ENCODE measurements at regions not wholly inside any gene's neighbourhood (a gene's known extent, or its start where the extent isn't known, plus 50 kb on each side); places are given as distances from the start of the nearest gene placed in this dataset.
"Not testable (repeated sequence)": the region's sequence is repeated elsewhere in the genome, so short reads cannot be mapped to it uniquely, and the experiment has no call there.

DNA sequence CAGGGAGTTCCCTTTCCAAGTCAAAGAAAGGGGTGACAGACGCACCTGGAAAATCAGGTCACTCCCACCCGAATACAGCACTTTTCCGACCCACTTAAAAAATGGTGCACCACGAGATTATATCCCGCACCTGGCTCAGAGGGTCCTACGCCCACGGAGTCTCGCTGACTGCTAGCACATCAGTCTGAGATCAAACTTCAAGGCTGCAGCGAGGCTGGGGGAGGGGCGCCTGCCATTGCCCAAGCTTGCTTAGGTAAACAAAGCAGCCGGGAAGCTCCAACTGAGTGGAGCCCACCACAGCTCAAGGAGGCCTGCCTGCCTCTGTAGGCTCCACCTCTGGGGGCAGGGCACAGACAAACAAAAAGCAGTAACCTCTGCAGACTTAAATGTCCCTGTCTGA, 277.8 kb upstream of the ARHGAP42 start:
- DNase-seq (ENCODE audit: low spot score): not testable (repeated sequence)

DNA sequence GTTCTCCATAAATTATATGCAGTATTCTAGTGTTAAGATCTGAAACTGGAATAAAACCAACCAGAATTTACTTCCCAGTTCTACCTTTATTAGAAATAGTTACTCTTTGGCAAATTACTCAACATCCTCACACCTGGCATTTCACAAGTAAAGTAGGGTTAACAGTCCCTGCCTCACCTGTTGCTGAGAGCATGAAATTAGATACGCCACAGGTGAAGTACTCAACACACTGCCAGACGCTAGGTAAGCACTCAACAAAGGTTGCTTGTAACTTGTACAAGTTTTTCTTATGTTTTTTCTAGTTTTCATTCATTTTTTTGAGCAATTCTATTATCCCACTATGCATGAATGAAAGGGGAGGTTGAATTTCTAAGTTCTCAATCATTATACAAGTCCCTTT, 267.6 kb upstream of the ARHGAP42 start:
- no peak for DNase-seq (ENCODE audit: low spot score)

- no peak for DNase-seq (ENCODE audit: low spot score)
These were observed 252.1 kb upstream of the ARHGAP42 start for GRCh38 chr11:100434821-100435641.

GRCh38 chr11:100438376-100438775, 248.7 kb upstream of the ARHGAP42 start:
- DNase-seq (ENCODE audit: low spot score): no peak

DNA sequence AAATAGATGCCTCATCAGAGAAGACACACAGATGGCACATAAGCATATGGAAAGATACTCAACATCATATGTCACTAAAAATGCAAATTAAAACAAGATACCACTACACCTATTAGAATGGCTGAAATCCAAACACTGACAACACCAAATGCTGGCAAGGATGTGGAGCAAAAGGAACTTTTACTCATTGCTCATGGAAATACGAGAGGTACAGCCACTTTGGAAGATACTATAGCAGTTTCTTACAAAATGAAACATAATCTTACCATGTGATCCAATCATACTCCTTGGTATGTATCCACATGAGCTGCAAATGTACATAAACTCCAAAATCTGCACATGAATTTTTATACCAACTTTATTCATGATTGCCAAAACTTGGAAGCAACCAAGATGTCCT, 246.0 kb upstream of the ARHGAP42 start:
- DNase-seq (ENCODE audit: low spot score): no peak

DNA sequence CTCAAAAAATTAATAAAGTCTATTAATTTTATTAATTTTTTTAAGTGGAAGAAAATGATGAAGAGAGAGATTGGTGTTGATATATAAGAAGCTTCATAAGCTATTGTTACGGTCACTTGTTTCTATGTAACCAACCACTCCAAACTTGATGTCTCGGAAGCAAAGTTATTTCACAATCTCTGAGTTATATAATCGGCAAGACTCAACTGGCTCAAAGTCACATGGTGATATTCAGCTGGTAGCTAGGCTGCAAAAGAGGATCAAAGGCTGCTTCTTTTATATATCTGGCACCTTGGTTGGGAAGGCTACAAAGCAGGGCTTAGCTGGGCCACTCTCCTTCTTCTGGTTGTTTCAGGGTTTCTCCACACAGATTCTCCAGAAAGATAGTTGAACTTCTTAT, 245.1 kb upstream of the ARHGAP42 start:
- no peak for DNase-seq (ENCODE audit: low spot score)

DNA sequence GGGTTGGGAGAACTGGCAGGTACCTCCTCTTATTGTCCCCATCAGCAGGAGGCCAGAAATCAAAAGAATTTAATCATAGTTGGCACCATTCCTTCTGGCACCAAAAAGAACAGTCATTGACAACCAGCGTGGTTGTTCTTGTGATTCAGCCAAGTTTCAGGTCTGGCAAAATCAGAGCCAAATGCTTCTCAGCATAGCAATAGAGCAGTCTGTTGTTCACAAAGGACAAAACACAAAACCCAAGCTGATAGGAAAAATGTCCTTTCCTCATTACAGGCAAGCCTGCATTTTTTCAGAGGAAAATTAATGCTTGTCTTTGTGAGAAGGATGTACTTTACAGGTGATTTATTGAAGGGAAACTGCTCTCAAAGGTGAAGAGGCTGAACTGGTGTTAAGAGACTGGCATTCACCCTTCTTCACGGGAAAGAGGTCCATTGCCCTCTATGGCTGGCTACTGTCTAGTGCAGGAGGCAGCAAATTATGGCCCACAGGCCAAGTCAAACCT, 241.8 kb upstream of the ARHGAP42 start:
- no peak for DNase-seq (ENCODE audit: low spot score)

DNA sequence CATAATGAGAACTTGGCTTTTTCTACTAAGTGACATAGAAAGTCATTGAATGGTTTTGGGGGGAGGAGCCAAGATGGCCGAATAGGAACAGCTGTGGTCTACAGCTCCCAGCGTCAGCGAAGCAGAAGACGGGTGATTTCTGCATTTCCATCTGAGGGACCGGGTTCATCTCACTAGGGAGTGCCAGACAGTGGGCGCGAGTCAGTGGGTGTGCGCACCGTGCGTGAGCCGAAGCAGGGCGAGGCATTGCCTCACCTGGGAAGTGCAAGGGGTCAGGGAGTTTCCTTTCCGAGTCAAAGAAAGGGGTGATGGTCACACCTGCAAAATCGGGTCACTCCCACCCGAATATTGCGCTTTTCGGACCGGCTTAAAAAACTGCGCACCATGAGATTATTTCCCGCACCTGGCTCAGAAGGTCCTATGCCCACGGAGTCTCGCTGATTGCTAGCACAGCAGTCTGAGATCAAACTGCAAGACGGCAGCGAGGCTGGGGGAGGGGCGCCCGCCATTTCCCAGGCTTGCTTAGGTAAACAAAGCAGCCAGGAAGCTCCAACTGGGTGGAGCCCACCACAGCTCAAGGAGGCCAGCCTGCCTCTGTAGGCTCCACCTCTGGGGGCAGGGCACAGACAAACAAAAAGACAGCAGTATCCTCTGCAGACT, 235.2 kb upstream of the ARHGAP42 start:
- DNase-seq (ENCODE audit: low spot score): not testable (repeated sequence)

DNA sequence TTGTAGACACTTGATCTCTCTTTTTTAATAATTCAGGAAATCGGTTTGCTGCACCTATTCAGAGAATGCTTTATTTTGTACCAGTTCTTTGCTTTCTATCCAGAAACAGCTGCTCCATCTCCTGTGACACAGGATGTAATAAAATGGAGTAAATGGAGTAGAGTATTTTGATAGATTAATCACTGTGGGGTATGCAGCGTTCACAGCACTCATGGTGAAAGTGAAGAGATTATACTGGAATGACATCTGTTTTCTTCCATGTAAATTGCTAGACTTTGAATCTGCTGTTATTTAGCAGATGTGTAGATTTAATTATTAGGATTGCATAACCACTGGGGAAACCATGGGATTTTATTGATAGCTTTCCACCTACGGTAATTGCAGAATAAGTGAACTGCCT, 227.3 kb upstream of the ARHGAP42 start:
- DNase-seq (ENCODE audit: low spot score): no peak

DNA sequence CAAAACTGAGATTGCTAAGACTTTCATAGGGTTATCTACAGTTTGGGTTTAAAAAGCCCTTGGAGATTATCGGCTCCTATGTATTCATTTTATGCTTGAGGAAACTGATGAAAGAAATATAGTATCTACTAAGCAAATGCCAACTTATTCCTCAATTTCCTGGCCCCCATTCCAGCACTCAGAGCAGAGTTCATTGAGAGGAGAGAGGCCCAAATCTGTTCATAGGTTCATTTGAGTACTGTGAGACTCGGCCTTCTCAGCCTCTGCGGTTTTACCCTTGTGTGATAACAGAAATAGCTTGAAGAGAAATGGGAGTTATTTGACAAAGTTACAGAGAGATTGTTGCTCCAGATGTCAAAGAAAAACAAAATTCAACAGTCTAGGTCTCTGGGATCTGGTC, 226.7 kb upstream of the ARHGAP42 start:
- no peak for DNase-seq (ENCODE audit: low spot score)

GRCh38 chr11:100467821-100468508, 219.1 kb upstream of the ARHGAP42 start:
- no peak for DNase-seq (ENCODE audit: low spot score)

- DNase-seq (ENCODE audit: low spot score): no peak
These were observed 217.3 kb upstream of the ARHGAP42 start for GRCh38 chr11:100469835-100470234.

- no peak for DNase-seq (ENCODE audit: low spot score)
These were observed 214.2 kb upstream of the ARHGAP42 start for GRCh38 chr11:100472727-100473389.

GRCh38 chr11:100473390-100473740, 213.7 kb upstream of the ARHGAP42 start:
- no peak for DNase-seq (ENCODE audit: low spot score)

DNA sequence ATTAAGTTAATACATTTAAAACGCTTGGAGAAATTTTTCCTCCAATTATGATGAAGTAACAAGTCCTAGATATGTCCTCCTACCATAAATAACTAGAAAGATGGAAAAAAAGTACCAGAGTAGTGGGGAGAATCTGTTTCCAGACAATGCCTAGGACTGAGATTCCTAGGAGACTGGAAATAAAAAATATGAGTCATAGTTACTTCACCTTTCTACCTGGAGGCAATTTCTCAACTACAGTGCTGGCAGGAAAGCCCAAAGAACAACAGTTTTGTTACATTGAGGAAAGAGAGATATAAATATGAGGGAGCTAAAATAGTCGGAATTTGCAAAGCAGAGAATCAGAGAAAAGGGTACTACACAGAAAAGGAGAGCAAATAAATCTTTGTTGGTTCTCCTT, 202.1 kb upstream of the ARHGAP42 start:
- DNase-seq (ENCODE audit: low spot score): no peak

DNA sequence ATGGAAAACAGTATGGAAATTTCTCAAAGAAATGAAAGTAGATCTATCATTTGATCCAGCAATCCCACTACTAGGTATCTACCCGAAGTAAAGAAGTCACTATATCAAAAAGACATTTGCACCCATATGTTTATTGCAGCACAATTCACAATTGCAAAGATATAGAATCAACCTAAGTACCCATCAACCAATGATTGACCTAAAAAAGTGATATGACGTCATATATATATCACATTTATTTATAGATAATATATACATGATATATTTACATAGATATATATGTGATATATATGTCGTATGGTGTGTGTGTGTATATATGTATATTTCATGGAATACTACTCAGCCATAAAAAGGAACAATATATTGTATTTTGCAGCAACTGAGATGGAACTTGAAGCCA, 188.3 kb upstream of the ARHGAP42 start:
- DNase-seq (ENCODE audit: low spot score): no peak

DNA sequence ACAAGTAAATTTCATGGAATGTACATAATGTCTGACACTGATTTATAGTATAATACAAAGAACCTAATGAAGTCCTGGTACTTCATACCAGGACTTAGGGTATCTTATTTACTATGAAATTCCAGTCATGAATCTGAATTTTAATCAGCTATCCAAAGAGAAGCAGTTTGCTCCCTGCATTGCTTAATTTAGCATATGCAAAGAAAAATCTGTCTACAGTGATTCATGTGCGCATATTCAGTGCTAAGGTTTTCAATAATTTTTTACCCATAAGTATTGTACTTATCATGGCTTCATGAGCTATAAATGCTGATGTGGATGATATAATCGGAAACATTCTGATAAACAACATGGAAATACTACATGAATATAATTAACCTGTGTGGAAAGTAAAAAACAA, 185.6 kb upstream of the ARHGAP42 start:
- no peak for DNase-seq (ENCODE audit: low spot score)

DNA sequence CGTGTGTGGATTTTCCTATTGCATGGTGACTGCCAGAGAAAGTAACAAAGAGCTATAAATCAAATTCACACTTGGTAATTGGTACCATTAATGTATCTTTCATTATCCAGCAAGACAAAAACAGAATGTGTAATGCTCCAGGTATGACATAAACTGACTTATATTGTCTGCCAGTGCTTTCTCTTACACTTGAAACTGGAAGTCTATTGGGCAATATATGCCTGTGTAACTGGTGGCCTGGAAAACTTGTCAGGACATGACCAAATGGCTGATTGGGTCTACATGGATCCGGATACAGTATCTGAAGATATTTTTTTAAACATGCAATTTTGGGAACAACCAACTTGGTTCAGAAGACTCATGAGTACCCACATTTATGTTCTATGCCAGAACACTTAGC, 174.6 kb upstream of the ARHGAP42 start:
- no peak for DNase-seq (ENCODE audit: low spot score)

DNA sequence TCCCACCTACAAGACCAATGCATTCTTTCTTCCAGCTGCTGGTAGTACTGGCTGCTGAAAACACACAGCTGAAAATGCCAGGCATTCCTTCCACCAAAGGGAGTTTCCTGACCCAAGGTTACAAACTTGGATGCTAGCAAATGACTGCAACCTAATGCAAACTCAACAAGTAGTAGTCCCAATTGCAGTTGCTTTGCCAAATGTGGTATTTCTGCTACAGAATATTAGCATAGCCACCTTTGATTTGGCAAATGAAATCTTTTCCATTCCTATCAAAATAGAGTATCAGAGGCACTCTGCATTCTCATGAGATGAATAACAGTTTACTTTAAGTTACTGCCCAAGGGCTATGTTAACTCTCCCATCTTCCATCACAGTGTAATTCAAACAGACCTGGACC, 172.0 kb upstream of the ARHGAP42 start:
- DNase-seq (ENCODE audit: low spot score): peak; percentile 29

- no peak for DNase-seq (ENCODE audit: low spot score)
These were observed 161.9 kb upstream of the ARHGAP42 start for GRCh38 chr11:100525197-100525596.

DNA sequence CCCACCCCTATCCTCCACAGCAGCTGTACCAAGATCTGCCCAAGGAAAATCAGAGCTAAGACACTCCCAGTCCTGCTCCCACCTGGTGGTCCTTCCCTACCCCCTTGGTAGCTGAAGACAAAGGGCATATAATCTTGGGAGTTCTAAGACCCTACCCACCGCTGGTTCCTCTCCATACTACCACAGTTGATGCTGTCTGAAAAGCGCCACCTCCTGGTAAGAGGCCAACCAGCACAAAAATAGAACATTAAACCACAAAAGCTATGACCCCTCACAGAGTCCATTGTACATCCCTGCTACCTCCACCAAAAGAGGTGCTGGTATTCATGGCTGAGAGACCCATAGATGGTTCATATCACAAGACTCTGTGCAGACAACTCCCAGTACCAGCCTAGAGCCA, 161.5 kb upstream of the ARHGAP42 start:
- no peak for DNase-seq (ENCODE audit: low spot score)

DNA sequence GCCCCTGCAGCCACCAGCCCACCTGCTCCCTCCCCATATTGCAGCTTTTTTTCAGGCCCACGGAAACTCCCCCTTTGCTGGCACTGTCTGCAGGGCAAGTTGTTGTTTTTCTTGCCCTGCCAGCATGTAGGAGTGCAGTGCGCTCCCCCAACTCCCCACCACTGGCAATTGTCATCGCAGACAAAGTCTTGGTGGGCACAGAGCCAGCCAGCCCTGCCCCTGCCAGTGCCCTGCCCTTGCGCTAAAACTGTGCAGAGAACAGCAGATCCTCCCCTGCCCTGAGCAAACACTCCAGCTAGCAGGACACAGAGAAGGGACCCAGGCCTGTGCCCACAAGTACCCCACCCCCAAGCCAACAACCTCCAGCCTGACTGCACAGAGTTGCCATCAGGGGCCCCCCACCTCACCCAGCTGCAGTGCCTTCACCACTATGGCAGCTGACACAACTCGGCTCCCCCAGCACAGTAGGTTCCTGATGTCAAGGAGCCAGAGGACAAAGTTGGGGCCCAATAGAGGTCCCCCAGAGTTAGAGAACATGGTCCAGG, 158.1 kb upstream of the ARHGAP42 start:
- no peak for DNase-seq (ENCODE audit: low spot score)

All from AG08396 (cell line).